Ishikawa (cell line): ENCODE measurements at regions not wholly inside any gene's neighbourhood (a gene's known extent, or its start where the extent isn't known, plus 50 kb on each side); places are given as distances from the start of the nearest gene placed in this dataset.

Source experiments
- CEBPB ChIP-seq: IDR thresholded peaks from 2 replicates; pipeline ENCODE4 v1.6.1; 2012
- CREB1 ChIP-seq: IDR thresholded peaks from 2 replicates; pipeline ENCODE4 v1.6.1; 2012; ENCODE audit warnings: low read depth
- EGR1 ChIP-seq: IDR thresholded peaks from 2 replicates; pipeline ENCODE4 v1.6.1; 2012
- EP300 ChIP-seq: IDR thresholded peaks from 2 replicates; pipeline ENCODE4 v1.6.1; 2012; ENCODE audit warnings: borderline replicate concordance
- FOXM1 ChIP-seq: IDR thresholded peaks from 2 replicates; pipeline ENCODE4 v1.6.1; 2012; ENCODE audit warnings: low read depth, borderline replicate concordance
- NFIC ChIP-seq: IDR thresholded peaks from 2 replicates; pipeline ENCODE4 v1.6.1; 2012
- RAD21 ChIP-seq: IDR thresholded peaks from 2 replicates; pipeline ENCODE4 v1.6.1; 2012; ENCODE audit warnings: low read depth
- TAF1 ChIP-seq: IDR thresholded peaks from 2 replicates; pipeline ENCODE4 v1.6.1; 2012; ENCODE audit warnings: low read depth, mild to moderate bottlenecking
- TCF12 ChIP-seq: IDR thresholded peaks from 2 replicates; pipeline ENCODE4 v1.6.1; 2012; ENCODE audit warnings: low read depth
- TEAD4 ChIP-seq: IDR thresholded peaks from 2 replicates; pipeline ENCODE4 v1.6.1; 2012
- YY1 ChIP-seq: IDR thresholded peaks from 2 replicates; pipeline ENCODE4 v1.6.1; 2012; ENCODE audit warnings: low read depth
- ZBTB7A ChIP-seq: IDR thresholded peaks from 2 replicates; pipeline ENCODE4 v1.6.1; 2012; ENCODE audit warnings: low read depth
- TF ChIP-seq, protein P1 (sequence below): IDR thresholded peaks from 2 replicates; pipeline ENCODE4 v1.6.1; 2012; ENCODE audit warnings: low read depth, mild to moderate bottlenecking
- TF ChIP-seq, protein P2 (sequence below): IDR thresholded peaks from 2 replicates; pipeline ENCODE4 v1.6.1; 2012
- TF ChIP-seq, protein P3 (sequence below): IDR thresholded peaks from 2 replicates; pipeline ENCODE4 v1.6.1; 2012

DNA sequence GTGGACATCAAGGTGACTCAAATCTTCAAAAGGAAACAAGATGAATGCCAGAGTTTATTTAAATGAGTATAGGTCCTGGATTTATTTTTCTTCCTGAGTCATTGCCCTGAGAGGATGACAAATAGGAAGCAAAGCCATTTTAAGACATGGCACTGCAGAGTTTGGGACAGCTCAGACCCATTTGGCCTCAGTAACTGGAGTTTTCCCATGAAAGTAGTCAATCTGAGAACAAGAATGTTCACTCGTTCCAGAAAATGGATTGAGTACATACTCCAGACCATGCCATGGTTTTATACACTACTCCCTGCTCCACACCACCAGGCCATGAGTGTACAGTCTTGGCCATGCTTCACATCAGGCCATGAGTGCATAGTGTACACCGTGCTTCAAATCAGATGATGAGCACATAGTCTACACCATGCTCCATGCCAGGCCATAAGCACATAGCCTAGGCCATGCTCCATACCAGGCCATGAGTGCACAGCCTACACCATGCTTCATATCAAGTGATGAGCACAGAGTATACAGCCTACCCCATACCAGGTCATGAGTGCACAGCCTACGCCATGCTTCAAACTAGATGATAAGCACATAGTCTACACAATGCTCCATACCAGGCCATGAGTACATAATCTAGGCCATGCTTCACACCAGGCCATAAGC is 202.4 kb downstream of the FBXO15 start:
- no peak for TF ChIP-seq YY1
- TF ChIP-seq RAD21: no peak
- TF ChIP-seq, protein P1, sequence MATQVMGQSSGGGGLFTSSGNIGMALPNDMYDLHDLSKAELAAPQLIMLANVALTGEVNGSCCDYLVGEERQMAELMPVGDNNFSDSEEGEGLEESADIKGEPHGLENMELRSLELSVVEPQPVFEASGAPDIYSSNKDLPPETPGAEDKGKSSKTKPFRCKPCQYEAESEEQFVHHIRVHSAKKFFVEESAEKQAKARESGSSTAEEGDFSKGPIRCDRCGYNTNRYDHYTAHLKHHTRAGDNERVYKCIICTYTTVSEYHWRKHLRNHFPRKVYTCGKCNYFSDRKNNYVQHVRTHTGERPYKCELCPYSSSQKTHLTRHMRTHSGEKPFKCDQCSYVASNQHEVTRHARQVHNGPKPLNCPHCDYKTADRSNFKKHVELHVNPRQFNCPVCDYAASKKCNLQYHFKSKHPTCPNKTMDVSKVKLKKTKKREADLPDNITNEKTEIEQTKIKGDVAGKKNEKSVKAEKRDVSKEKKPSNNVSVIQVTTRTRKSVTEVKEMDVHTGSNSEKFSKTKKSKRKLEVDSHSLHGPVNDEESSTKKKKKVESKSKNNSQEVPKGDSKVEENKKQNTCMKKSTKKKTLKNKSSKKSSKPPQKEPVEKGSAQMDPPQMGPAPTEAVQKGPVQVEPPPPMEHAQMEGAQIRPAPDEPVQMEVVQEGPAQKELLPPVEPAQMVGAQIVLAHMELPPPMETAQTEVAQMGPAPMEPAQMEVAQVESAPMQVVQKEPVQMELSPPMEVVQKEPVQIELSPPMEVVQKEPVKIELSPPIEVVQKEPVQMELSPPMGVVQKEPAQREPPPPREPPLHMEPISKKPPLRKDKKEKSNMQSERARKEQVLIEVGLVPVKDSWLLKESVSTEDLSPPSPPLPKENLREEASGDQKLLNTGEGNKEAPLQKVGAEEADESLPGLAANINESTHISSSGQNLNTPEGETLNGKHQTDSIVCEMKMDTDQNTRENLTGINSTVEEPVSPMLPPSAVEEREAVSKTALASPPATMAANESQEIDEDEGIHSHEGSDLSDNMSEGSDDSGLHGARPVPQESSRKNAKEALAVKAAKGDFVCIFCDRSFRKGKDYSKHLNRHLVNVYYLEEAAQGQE: no peak
- TF ChIP-seq, protein P2, sequence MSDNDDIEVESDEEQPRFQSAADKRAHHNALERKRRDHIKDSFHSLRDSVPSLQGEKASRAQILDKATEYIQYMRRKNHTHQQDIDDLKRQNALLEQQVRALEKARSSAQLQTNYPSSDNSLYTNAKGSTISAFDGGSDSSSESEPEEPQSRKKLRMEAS: no peak
- TF ChIP-seq CEBPB: no peak
- no peak for TF ChIP-seq NFIC
- TF ChIP-seq TAF1: no peak
- no peak for TF ChIP-seq FOXM1
- TF ChIP-seq CREB1: no peak
- no peak for TF ChIP-seq EGR1
- TF ChIP-seq EP300: no peak
- TF ChIP-seq TEAD4: no peak
- no peak for TF ChIP-seq TCF12
- TF ChIP-seq, protein P3, sequence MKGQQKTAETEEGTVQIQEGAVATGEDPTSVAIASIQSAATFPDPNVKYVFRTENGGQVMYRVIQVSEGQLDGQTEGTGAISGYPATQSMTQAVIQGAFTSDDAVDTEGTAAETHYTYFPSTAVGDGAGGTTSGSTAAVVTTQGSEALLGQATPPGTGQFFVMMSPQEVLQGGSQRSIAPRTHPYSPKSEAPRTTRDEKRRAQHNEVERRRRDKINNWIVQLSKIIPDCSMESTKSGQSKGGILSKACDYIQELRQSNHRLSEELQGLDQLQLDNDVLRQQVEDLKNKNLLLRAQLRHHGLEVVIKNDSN: no peak
- no peak for TF ChIP-seq ZBTB7A

DNA sequence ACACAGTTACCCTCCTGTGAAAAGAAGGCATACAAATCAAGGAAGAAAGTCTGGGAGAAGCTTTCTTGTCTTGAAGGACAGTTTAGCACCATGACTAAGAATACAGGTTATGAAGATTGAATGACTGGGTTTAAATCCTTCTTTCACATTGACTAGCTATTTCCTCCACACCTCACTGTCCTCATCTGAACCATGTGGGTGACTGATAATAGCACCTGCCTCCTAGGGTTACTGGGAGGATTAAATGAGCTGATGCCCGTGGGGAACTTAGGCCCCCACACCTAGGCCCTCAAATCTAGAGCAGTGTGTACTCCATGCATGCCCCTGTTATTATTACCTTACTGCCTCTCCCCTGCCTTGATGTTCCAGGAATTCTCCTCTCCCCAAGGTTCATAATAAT is 202.9 kb downstream of the FBXO15 start:
- TF ChIP-seq TAF1 (no peak), TCF12 (no peak), RAD21 (no peak), CEBPB (no peak), CREB1 (no peak), EP300 (no peak), YY1 (no peak)
- TF ChIP-seq, protein P2: no peak
- TF ChIP-seq, protein P3: no peak

DNA sequence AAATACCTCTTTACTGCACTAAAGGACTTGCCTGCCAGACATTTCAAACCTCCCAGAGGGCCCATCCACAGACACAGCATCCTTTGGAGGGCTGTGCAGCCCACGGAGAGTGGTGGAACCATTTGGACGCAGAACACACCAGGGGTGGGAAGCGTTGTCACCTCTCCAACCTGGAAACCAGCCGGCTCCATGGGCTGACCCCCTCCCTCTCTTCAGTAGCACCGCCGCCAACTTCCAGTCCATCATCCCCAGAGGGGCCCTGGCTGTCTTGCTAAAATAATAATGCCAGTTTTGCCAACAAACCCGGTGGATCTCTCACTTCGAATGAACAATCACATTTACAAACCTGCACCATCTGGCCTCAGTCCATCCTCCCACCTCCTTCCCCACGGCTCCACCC is 203.9 kb downstream of the FBXO15 start:
- TF ChIP-seq TAF1: no peak
- no peak for TF ChIP-seq EP300
- no peak for TF ChIP-seq RAD21
- no peak for TF ChIP-seq CREB1
- no peak for TF ChIP-seq TCF12
- no peak for TF ChIP-seq YY1
- TF ChIP-seq, protein P2: no peak
- TF ChIP-seq ZBTB7A: no peak

DNA sequence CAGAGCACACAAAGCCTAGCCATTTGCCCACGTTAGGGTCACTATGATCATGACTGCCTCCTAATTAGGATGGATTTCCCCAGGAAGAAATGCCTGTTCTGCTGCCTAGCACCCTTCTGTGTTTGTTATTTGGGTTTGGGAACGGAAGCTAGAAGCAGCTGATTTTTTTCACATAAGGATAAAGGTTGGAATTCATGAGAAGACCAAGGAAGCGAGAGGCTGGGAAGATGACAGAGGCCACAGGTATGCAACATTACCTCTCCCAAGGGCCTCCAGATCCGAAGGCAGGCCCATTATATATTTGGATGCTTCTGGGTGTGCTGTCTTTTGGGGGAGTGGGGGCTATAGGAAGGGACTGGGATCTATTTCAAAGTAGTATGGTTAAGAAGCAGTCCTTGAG is 204.7 kb downstream of the FBXO15 start:
- TF ChIP-seq TAF1 (no peak), ZBTB7A (no peak), EP300 (no peak), RAD21 (no peak), EGR1 (no peak), CREB1 (no peak), FOXM1 (no peak), CEBPB (no peak), TCF12 (no peak), YY1 (no peak), TEAD4 (no peak), NFIC (no peak)
- TF ChIP-seq, protein P2: no peak
- TF ChIP-seq, protein P1: no peak
- TF ChIP-seq, protein P3: no peak

DNA sequence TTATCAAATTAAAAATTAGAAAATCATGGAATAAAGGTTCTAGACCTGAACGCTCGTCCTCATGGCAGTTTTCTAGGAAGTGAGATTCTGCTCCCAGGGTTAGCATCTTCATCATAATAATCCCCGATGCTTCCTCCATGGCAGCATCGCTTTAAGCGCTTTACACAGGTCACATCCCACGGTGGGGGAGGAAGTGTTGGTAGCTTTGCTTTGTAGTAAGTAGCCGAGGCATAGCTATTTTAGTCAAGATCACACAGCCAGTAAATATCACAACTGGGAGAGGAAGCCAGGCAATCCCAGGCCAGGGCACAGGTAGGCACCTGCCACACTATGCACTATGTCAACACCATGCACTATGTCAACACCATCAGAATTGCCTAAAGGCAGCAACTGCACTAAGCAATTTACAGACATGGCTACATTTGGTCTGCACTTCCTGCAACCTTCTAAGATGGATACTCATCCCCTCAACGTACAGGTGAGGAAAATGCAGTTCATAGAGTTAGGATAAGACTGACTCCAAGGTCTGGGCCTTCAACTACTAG is 205.5 kb downstream of the FBXO15 start:
- no peak for TF ChIP-seq TEAD4
- no peak for TF ChIP-seq FOXM1
- TF ChIP-seq TAF1: no peak
- no peak for TF ChIP-seq CREB1
- TF ChIP-seq, protein P3: no peak
- TF ChIP-seq NFIC: no peak
- TF ChIP-seq RAD21: no peak
- TF ChIP-seq, protein P2: no peak
- TF ChIP-seq CEBPB: no peak
